Right lobe of liver (tissue), 6 donors: ENCODE measurements at regions not wholly inside any gene's neighbourhood (a gene's known extent, or its start where the extent isn't known, plus 50 kb on each side); places are given as distances from the start of the nearest gene placed in this dataset.
A peak's percentile ranks its signal among the peaks of the same experiment; 100 is the strongest.

Experiments
- ATAC-seq, 4 donors: fragments of 200-7000 bp; cut with Tn5 transposase; one replicate each; pipeline ENCODE4 v1.9.1; 2020; ENCODE audit warnings: mild to moderate bottlenecking in 4 of 4, moderate library complexity in 4 of 4
- DNase-seq, 3 donors: peaks; one replicate each; pipeline ENCODE4 v3.0.0-alpha.2; 2020
- H3K27ac ChIP-seq, 3 donors: fragments of 200-600 bp; one replicate each; pipeline ENCODE4 v1.8.0; 2022
- H3K27me3 ChIP-seq, 2 donors: fragments of 200-600 bp; one replicate each; pipeline ENCODE4 v1.8.0; 2022
- H3K36me3 ChIP-seq, 4 donors: fragments of 200-600 bp; sonication (generic) in 1 of 4; one replicate each; pipeline versions ENCODE4 v1.5.1 to v1.8.0; 2017 to 2022; ENCODE audit warnings: control low read depth in 1 of 4
- H3K4me1 ChIP-seq, 4 donors: fragments of 200-600 bp; sonication (generic) in 1 of 4; one replicate each; pipeline versions ENCODE4 v1.5.1 to v1.8.0; 2017 to 2022; ENCODE audit warnings: control low read depth in 1 of 4
- H3K4me3 ChIP-seq, 3 donors: fragments of 200-600 bp; one replicate each; pipeline ENCODE4 v1.8.0; 2022
- H3K9me3 ChIP-seq, 4 donors: fragments of 200-600 bp; sonication (generic) in 1 of 4; one replicate each; pipeline versions ENCODE4 v1.5.1 to v1.8.0; 2017 to 2022; ENCODE audit warnings: control low read depth in 1 of 4
- POLR2A ChIP-seq: fragments of 450-650 bp; IDR thresholded peaks from one replicate; pipeline ENCODE4 v1.6.1; 2017; ENCODE audit warnings: antibody characterized with exemption, mild to moderate bottlenecking
- WGBS: methylation state at CpG from one replicate; pipeline ENCODE4 v1.1.6; 2018; ENCODE audit warnings: low coverage, low lambda C conversion rate; ENCODE audit not compliant: insufficient coverage; ENCODE audit errors: missing lambda C conversion rate; 5-methylcytosine and 5-hydroxymethylcytosine counted together
- intact Hi-C, 2 donors: fragments of 100-400 bp; cut with DNase I; formaldehyde crosslinking; loops; one replicate each; pipeline versions ENCODE4 v1.11.2 to v1.14.1; 2022
- TF ChIP-seq, protein P1 (sequence below), 4 donors: fragments of 200-600 bp in 3 of 4; fragments of 450-650 bp in 1 of 4; IDR thresholded peaks; one replicate each; pipeline versions ENCODE4 v1.5.1 to v1.8.0; 2016 to 2022; ENCODE audit warnings: antibody characterized with exemption in 4 of 4, mild to moderate bottlenecking in 2 of 4
- donor health status: DM: no; HTN: yes; CAD: no.
- donor health status: DM: no; HTN: no; CAD: no.
- donor health status: DM: no; HTN: no; CAD: no.
- donor health status: DM: no; HTN: yes; CAD: no.
- donor health status: DM: no; HTN: yes; CAD: no.

DNA sequence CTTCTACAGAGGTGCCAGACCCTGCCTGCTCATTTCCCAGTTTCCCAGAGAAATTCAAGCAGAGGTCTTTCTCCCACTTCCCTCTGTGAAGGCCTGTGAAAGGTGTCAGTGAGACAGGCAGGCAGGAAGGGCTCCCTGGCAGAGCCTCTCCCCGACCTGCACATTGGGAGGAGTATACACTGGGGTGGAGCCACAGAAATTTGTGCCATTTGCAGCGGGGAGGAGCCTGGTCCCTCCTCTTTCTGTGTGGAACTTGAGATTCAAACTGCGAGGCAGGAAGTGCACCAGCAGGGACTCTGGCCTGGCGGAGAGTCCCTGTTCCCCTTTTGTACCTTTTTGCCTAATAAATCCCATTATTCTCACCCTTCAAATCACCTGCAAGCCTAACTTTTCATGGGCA, 54.6 kb upstream of the OPN4 start:
- no peak for TF ChIP-seq POLR2A
- TF ChIP-seq, protein P1, sequence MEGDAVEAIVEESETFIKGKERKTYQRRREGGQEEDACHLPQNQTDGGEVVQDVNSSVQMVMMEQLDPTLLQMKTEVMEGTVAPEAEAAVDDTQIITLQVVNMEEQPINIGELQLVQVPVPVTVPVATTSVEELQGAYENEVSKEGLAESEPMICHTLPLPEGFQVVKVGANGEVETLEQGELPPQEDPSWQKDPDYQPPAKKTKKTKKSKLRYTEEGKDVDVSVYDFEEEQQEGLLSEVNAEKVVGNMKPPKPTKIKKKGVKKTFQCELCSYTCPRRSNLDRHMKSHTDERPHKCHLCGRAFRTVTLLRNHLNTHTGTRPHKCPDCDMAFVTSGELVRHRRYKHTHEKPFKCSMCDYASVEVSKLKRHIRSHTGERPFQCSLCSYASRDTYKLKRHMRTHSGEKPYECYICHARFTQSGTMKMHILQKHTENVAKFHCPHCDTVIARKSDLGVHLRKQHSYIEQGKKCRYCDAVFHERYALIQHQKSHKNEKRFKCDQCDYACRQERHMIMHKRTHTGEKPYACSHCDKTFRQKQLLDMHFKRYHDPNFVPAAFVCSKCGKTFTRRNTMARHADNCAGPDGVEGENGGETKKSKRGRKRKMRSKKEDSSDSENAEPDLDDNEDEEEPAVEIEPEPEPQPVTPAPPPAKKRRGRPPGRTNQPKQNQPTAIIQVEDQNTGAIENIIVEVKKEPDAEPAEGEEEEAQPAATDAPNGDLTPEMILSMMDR (IDR thresholded peaks at IDR 0.05) = no peak
- no peak overlapping the region for H3K27ac ChIP-seq
- no peaks in the 10 kb centered on the region for H3K27me3 ChIP-seq
- no peak overlapping the region for H3K4me3 ChIP-seq
- H3K36me3 ChIP-seq = no peaks in the 10 kb centered on the region
- no peaks in the 10 kb centered on the region for H3K9me3 ChIP-seq
- intact Hi-C loops = no loop called here
- peaks cover 0 to 20% (median 2%) of the 10 kb centered on the region in 4 donors for H3K4me1 ChIP-seq
- ATAC-seq = no peak
- DNase-seq = no peak
- WGBS = 44% methylated on average over 3 of the region's 4 CpGs

DNA sequence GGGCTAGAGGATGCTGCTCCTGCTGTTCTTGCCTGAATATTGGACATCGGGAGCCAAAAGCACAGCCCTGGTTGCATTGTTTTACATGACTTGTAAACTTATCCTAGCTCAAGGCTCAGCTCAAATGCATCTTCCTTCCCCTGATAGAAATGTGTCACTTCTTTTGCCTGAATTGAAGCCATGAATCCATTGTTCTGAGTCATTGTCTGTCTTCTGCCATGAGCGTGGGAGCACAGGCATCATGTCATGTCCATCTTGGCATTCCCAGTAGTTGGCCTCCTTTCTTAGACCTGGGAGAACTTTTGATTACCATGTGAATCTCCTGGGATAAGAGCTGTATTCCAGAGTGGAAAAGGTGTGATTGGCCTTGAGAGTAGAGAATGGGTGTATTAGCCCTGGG, 54.1 kb upstream of the OPN4 start:
- no peaks in the 10 kb centered on the region for H3K36me3 ChIP-seq
- H3K4me3 ChIP-seq = no peak overlapping the region
- H3K27me3 ChIP-seq = no peaks in the 10 kb centered on the region
- no peak overlapping the region for H3K27ac ChIP-seq
- no peaks in the 10 kb centered on the region for H3K9me3 ChIP-seq
- peaks cover 0 to 20% (median 2%) of the 10 kb centered on the region in 4 donors for H3K4me1 ChIP-seq
- intact Hi-C loops = no loop called here
- DNase-seq = no peak
- no peak for ATAC-seq
- TF ChIP-seq, protein P1 (IDR thresholded peaks at IDR 0.05) = no peak
- TF ChIP-seq POLR2A = no peak
- 100% methylated on average over 1 of the region's 2 CpGs for WGBS

DNA sequence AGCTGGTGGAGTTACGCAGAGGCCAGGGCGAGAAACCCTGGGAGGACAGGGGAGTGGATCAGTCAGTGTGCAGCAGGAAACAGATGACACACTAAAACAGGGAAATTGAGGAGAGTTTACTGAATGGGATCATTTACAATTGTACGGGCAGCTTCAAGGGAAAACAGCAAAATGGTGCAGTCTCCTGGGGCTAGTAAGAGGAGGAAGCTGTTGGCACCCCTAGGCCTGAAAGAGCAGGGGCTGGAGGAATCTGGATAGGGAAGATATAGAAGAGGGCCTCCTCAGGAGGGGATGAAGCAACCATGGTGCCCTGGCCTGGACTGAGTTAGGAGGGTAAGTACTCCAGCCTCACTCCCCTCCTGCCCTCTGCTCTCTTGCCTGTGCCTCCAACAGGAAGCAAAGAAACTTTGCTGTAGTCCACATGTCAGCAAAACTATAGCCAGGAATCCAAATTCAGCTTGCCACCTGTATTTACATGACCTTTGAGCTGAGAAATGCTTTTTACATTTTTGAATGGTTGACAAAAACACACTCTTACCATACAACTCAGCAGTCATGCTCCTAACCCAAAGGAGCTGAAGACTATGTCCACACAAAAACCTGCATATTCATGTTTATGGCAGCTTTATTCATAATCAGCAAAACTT, 52.3 kb upstream of the OPN4 start:
- H3K27ac ChIP-seq = no peak overlapping the region
- DNase-seq = no peak

DNA sequence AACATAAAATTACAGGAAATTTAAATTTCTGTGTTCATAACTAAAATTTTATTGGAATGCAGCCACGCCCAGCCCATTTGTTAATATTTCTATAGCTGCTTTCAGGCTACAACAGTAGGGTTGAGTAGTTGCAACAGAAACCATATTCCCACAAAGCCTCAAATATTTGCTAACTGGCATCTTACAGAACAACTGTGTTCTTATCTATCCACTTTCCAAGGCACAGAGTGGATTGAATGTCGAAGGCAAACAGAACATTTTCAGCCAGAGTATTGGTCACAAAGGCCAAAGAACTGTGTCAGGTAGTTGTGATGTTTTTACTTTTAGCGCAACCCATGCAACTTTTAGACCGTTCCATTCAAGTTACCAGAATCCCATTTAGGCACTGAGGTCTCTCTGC, 51.1 kb upstream of the OPN4 start:
- ATAC-seq (peak; percentile 80 to 88 (median 84)), DNase-seq (no peak)
- Histone ChIP-seq H3K4me3 (no peak overlapping the region), H3K27ac (no peak overlapping the region), H3K9me3 (no peaks in the 10 kb centered on the region), H3K4me1 (peaks cover 0 to 20% (median 2%) of the 10 kb centered on the region in 4 donors), H3K27me3 (no peaks in the 10 kb centered on the region), H3K36me3 (no peaks in the 10 kb centered on the region)
- WGBS = 24% methylated on average over 4 of the region's 4 CpGs
- TF ChIP-seq, protein P1 (IDR thresholded peaks at IDR 0.05) = no peak
- TF ChIP-seq POLR2A = no peak
- intact Hi-C loops = no loop called here

More for the DNA sequence above, 52.3 kb upstream of the OPN4 start:
- TF ChIP-seq, protein P1 (IDR thresholded peaks at IDR 0.05) = no peak
- TF ChIP-seq POLR2A = no peak
- peak; percentile 68 to 91 (median 76) for ATAC-seq
- no peak overlapping the region for H3K4me3 ChIP-seq
- WGBS = 86% methylated on average over 3 of the region's 3 CpGs
- no peaks in the 10 kb centered on the region for H3K9me3 ChIP-seq
- no peaks in the 10 kb centered on the region for H3K27me3 ChIP-seq
- no peaks in the 10 kb centered on the region for H3K36me3 ChIP-seq
- intact Hi-C loops = no loop called here
- peaks cover 0 to 20% (median 2%) of the 10 kb centered on the region in 4 donors for H3K4me1 ChIP-seq
